HG03097 (cell line): ENCODE measurements at regions not wholly inside any gene's neighbourhood (a gene's known extent, or its start where the extent isn't known, plus 50 kb on each side); places are given as distances from the start of the nearest gene placed in this dataset.

Source experiments
- ATAC-seq: cut with Tn5 transposase; IDR thresholded peaks from one replicate; pipeline ENCODE4 v1.9.1; 2021; ENCODE audit not compliant: unreplicated experiment, low FRiP score

GRCh38 chr1:4336507-4336906 is 317.9 kb upstream of the AJAP1 start:
- no peak for ATAC-seq

DNA sequence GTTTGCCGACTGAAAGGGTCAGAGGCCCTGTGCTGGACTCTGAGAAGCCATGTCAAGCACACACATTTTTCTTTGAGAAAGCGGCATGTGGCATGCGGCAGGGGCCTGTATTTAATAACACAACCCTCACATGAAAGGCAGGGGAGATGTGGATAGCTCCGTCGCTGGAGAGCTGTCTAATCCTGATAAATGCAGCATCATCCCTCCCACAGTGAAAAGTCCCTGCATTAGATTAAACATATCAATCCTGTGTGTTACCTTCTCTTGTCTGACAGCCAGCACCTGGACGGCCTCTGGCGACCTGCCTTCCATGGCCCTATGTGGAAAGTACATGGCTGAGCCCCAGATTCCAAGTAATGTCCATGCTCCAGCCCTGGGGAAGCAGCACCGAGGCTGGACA is 313.0 kb upstream of the AJAP1 start:
- ATAC-seq = no peak

DNA sequence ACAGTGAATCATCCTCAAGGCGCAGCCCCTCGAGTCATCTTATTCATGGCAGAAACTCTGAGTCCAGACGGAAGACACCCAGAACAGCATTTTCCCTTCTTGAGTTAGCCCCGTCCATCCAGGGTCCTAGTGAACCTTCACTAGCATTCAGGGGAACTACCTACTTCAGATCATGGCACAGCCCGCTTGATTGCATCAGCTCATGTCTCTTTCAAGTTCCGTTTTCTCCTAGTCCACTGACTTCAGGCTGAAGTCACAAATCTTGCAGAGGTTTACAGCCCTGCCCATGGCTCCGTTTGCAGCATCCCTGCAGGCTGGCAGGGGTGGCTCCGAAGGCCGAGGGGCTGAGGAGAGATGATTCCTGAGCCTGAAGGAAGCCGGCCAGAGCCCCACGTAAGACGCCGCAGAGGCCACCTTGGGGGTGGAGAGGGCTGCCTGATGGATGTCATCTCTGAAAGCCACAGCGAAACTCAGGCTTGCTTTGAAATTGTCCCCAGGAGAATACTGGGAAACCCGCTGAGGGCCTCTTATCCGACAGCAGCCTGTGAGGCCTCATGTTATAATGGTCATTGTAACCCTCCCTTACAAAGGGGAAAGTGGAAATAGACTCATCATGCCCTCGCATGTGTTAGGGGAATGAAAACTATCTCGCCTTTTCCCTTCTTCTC is 310.2 kb upstream of the AJAP1 start:
- ATAC-seq = no peak

DNA sequence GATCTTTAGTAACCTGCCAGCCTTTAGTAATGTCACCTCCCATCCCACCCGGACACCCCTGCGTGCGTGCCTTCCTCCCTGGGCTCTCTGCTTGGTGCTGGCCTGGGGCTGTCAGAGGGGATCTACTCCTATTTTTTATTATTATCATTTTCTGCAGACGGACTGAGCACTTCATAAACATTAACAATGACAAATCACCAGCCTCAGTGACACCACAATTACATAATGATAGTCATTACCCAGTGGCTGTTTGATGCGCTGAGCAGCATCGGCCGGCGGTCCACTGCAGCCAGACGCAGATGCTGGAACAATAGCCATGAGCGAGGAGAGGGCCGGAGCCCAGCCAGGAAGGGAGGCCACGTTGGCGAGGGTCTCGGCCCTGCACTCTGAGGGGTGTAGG is 309.3 kb upstream of the AJAP1 start:
- no peak for ATAC-seq

- ATAC-seq = no peak
Observed at GRCh38 chr1:4346131-4346530, 308.3 kb upstream of the AJAP1 start.

DNA sequence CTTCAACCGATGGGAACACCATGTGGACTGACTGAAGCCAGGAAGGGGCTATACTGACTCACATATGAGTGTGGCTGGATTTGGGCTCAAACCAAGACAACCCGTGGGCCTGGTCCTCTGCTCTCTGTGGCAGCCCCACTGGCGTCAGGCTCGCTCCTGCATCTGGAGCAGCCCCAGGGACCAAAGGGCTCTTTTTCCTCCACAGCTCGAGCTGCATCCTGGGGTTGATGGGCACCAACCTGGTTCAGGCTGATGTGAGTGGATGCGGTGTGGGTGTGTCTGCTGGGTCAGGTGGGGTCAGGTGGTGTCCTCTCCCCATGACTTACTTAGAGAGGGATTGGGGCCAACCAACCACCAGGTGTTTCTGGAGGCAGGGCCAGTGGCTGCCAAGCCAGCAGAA is 303.0 kb upstream of the AJAP1 start:
- no peak for ATAC-seq

GRCh38 chr1:4353090-4353856 is 301.1 kb upstream of the AJAP1 start:
- ATAC-seq = no peak

DNA sequence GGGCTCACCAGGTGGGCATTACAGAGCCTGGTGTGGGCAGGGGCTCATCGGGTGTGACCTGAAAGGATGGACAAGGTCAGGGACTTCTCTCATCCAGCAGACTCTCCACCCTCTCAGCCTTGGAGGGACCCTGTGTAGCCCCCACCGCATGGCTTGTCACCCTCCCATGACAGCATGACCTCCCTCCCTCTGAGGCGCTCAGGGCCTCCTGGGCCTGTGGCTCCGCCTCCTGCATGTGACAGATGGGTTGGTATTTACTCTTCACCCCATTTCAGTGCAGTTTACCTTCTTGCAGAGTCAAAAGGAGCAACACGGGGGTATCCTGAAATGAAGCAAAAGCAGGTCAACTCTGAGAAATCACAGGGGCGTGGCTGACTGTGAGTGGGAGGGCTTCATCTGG is 298.6 kb upstream of the AJAP1 start:
- no peak for ATAC-seq

- no peak for ATAC-seq
Observed at GRCh38 chr1:4362314-4363044, 291.9 kb upstream of the AJAP1 start.

DNA sequence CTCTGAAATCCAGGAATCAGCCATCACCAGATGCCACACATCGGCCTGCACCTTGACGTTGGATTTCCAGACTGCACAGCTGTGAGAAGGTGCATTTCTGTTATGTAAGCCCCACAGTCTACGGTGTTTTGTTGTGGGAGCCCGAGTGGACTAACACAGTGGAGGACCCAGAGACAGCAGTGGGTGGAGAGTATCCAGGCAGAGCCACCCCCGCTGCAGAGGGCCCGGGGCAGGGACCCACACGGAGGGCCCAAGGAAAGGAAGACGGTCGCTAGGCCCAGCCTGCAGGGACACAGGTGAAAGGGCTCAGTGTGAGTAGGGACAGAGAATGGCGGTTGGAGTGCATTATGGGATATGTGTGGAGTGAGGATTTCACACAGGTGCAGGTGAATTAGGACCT is 288.3 kb upstream of the AJAP1 start:
- ATAC-seq = no peak

DNA sequence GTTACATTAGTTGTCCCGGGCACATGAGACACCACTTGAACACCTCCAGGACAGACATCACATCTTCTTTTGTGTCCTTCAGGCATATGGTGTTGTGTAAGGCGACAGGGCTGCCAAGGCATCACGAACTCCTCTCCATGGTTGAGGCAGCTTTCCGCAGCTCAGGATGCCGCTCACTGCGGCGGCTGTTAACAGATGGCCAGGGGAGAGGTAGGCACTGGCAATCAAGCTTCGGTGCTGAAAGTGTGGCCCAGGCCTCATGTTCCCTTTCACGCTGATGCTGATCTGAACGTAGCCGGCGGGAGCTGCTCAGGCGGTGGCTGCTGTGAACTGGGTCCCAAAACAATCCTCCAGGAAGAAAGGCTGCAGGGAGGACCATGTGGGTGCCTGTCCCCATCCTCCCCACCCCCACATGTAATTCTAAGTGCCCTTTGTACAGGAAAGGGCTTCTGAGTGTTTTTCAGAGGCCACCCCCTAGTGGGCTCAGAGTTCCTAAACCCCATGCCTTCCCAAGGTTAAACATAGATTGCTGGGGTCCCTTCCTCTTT is 287.1 kb upstream of the AJAP1 start:
- ATAC-seq = no peak

GRCh38 chr1:4369335-4369734 is 285.1 kb upstream of the AJAP1 start:
- no peak for ATAC-seq

DNA sequence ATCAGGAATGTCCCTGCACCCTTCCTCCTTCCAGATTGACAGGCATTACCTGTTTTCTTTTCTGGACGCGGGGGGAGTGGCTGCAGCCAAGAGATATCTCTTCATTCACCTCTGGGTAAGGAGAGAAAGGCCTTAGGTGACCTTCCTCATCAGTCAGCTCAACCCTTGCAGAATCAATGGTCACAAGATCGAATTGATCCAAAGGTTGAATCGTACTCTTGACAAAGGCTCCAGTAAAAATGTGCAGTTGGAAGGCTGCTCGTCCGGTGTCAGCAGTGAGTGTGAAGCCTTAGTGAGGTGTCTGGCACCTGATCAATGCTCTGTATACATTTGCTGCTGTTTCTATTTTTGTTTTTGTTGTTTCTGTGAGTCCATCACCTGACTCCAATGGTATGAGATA is 282.6 kb upstream of the AJAP1 start:
- ATAC-seq = no peak

GRCh38 chr1:4375812-4376211 is 278.6 kb upstream of the AJAP1 start:
- ATAC-seq = no peak

DNA sequence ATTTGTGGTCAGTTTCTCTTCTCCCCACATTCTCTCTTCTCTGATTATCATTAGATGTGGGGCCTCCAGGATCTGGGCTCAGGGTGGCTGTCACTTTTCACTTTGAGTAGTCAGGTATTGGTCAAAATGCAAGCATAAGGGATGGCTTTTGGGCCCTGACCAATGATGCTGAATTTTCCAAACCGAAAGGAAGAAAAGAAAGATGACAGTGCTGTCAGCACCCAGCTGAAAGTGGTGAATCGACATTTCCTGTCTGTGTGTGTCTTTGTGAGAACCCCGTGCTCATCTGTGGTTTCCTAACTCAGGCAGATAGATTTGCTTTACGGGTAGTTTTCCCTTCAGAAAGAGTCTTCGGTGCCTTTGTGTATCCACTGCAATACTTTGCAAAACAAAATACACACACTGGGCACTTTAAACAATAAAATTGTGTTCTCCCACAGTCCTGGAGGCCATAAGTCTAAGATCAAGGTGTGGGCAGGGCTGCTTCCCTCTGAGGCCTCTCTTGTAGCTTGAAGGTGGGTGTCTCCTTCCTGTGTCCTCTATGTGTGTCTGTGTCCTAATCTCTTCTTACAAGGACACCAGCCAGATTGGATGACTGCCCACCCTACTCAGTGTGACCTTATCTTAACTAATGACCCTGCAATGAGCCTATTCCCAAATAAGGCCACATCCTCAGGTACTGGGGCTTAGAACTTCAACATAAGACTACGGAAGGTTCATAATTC is 274.8 kb upstream of the AJAP1 start:
- no peak for ATAC-seq

DNA sequence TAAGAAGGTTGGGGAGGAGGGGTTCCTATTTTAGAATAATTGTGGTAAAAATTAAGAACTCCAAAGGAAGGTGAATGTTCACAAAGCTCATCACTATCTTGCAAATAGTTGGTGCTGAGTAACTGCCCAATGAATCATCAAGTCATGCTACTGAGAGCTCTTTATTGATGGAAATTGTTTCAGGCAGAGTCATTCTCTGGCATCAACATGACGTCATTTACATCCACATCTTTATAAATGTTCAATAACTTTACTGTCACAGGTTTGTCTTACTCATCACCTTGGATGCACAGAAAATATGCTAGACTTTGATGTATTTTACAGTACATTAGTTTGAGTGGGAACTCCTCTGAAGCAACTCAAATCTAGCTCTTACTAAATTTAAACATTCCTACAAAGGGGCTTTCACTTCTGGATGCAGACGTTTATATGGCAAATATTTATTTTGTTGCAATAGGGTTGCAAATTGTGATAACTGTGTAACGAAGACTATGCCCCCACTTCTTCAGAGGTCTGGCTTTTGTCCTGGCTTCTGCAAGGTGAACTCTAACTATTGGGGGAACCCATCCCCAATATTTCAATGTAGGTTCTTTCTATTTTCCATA is 273.7 kb upstream of the AJAP1 start:
- ATAC-seq = no peak

DNA sequence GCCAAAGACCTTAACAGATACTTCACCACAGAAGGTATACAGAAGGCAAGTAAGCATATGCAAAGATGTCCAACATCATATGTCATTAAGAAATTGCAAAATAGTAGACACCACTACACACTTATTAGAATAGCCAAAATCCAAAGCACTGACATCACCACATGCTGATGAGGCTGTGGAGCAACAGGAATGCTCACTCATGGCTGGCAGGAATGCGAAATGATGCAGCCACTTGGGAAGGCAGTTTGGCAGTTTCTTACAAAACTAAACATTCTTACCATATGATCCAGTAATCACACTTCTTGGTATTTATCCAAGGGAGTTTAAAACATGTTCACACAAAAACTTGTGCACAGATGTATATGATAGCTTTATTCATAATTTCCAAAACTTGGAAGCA is 261.2 kb upstream of the AJAP1 start:
- no peak for ATAC-seq

DNA sequence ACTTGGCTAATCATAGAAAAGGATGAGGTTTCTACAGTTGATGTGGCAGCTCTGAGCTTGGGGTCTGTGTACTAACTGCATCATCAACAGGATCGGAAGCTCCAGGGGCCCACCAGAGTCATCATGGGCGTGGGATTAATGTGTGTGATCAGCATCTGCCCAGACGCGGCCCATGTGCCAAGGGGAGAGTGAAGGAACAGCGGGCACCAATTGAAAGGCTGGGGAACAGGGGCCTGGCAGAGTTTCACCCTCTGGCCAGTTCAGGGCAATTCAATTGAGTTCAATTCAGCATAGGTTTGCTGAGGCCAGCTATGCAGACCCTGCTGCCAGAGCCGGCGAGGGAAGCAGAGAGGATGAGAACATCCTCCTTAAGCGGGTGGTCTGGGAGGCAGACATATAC is 260.0 kb upstream of the AJAP1 start:
- no peak for ATAC-seq

- no peak for ATAC-seq
Observed at GRCh38 chr1:4395158-4395557, 259.3 kb upstream of the AJAP1 start.

DNA sequence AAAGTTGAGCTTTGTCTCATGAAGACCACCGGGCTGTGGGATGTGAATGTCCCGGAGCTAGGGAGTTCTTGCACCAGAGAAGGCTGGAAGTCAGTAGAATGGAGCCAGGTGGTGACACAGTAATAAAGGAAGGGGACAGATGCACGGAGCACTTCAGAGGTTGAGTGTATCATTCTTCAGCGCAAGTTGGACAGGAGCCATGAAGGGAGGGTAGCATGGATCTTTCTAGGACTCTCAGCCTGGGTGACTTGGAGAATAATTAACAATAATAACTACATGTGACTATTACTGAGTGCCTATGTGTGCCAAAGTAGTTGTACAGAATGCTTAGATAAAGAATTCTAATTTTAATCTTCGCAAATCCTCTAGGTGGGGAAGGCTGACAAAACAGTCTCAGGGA is 258.7 kb upstream of the AJAP1 start:
- no peak for ATAC-seq
